ENCODE measurements at regions not wholly inside any gene's neighbourhood (a gene's known extent, or its start where the extent isn't known, plus 50 kb on each side); places are given as distances from the start of the nearest gene placed in this dataset.

DNA sequence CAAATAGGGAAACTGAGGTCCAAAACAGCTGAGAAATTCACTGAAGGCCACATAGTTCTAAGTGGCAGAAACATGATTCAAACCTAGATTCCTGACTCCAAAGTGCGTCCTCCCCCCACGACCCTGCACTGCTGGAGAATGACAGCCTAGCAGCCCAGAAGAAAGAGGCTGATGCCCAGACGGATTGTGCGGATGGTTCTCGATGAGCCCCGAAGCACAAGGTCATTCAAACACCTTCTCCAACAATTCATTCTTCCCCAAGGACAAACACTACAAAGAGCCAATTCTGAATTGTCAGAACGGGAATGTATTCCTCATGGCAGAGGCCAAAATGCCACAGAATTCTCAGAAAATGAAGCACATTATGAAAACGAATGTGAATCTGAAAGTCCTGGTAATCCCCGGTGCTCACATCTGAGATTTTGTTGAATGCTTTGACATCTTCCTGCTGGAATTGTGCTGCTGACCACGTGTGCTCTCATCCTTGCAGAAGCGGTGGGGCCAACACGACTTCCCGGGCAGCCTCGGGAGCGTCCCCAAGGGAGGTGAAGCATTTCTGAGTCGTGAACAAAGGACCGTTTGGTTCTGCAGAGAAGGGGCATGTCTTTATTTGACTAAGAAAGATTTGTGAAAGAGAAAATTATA, 337.0 kb downstream of the EIPR1 start:
- no peaks in the 10 kb centered on the region for H4K20me1 ChIP-seq (ENCODE audit: control insufficient read depth, insufficient read depth, low read length, poor library complexity, severe bottlenecking)
- WGBS (ENCODE audit: insufficient coverage): 90% methylated on average over 12 of the region's 17 CpGs
- H3K79me2 ChIP-seq (ENCODE audit: control insufficient read depth, insufficient read depth, low read length): peaks cover 6% of the 10 kb centered on the region
- no peaks in the 10 kb centered on the region for H3K36me3 ChIP-seq (replicated peaks in 1 of 2; ENCODE audit: control extremely low read depth in 1 of 2, control insufficient read depth in 1 of 2, extremely low read depth in 1 of 2, insufficient read depth in 2 of 2, low read length in 1 of 2)
- H3K4me2 ChIP-seq (replicated peaks; ENCODE audit: low read depth, low read length, poor library complexity, severe bottlenecking): no peak overlapping the region
- Mint-ChIP-seq H3K4me3 (no peak overlapping the region), H3K9me3 (ENCODE audit: insufficient read depth) (no peaks in the 10 kb centered on the region), H3K27ac (no peak overlapping the region), H3K4me1 (no peaks in the 10 kb centered on the region), H3K27me3 (no peaks in the 10 kb centered on the region)
- ChIA-PET CTCF (no interaction called here), POLR2A (no interaction called here)
- no peak for DNase-seq
- no peak for ATAC-seq (ENCODE audit: low read depth)
- H3K9me3 ChIP-seq (ENCODE audit: control extremely low read depth in 1 of 3, control insufficient read depth in 2 of 3, insufficient read depth in 1 of 3, low read length in 2 of 3): peaks cover 0 to 13% (median 0%) of the 10 kb centered on the region in 3 donors
- H3K27ac ChIP-seq (ENCODE audit: low read length in 2 of 2): no peak overlapping the region
- H3K9ac ChIP-seq (ENCODE audit: low read length): no peak overlapping the region
- TF ChIP-seq CTCF (IDR thresholded peaks at IDR 0.05) (no peak), EZH2 (IDR thresholded peaks at IDR 0.05; ENCODE audit: borderline replicate concordance, insufficient read depth, low read depth, low read length, poor library complexity, severe bottlenecking) (no peak)
- no peak overlapping the region for H2AFZ ChIP-seq (ENCODE audit: insufficient read depth, low read depth, low read length, poor library complexity, severe bottlenecking)
- H3K4me1 ChIP-seq (ENCODE audit: control insufficient read depth in 2 of 2, insufficient read depth in 2 of 2, low read length in 2 of 2): no peaks in the 10 kb centered on the region
- H3K27me3 ChIP-seq (replicated peaks in 1 of 4; ENCODE audit: control extremely low read depth in 1 of 4, control insufficient read depth in 3 of 4, insufficient read depth in 4 of 4, low read length in 3 of 4): no peaks in the 10 kb centered on the region
- H3K4me3 ChIP-seq (ENCODE audit: control extremely low read depth in 1 of 5, extremely low read depth in 1 of 5, insufficient read depth in 1 of 5, low read depth in 2 of 5, low read length in 4 of 5): no peak overlapping the region
- intact Hi-C loops (cut with micrococcal nuclease): no loop called here

- no peak for DNase-seq
- POLR2A ChIA-PET: no interaction called here
- H3K9ac ChIP-seq (ENCODE audit: low read length): no peak overlapping the region
- no peaks in the 10 kb centered on the region for H3K27me3 ChIP-seq (replicated peaks in 1 of 4; ENCODE audit: control extremely low read depth in 1 of 4, control insufficient read depth in 3 of 4, insufficient read depth in 4 of 4, low read length in 3 of 4)
- Mint-ChIP-seq H3K4me3 (no peak overlapping the region), H3K27ac (no peak overlapping the region), H3K27me3 (no peaks in the 10 kb centered on the region), H3K4me1 (no peaks in the 10 kb centered on the region), H3K9me3 (ENCODE audit: insufficient read depth) (no peaks in the 10 kb centered on the region)
- no peaks in the 10 kb centered on the region for H3K4me1 ChIP-seq (ENCODE audit: control insufficient read depth in 2 of 2, insufficient read depth in 2 of 2, low read length in 2 of 2)
- CTCF ChIA-PET: no interaction called here
- no peaks in the 10 kb centered on the region for H4K20me1 ChIP-seq (ENCODE audit: control insufficient read depth, insufficient read depth, low read length, poor library complexity, severe bottlenecking)
- H3K79me2 ChIP-seq (ENCODE audit: control insufficient read depth, insufficient read depth, low read length): peaks cover 6% of the 10 kb centered on the region
- TF ChIP-seq CTCF (IDR thresholded peaks at IDR 0.05) (no peak), EZH2 (IDR thresholded peaks at IDR 0.05; ENCODE audit: borderline replicate concordance, insufficient read depth, low read depth, low read length, poor library complexity, severe bottlenecking) (no peak)
- peaks cover 0 to 13% (median 0%) of the 10 kb centered on the region in 3 donors for H3K9me3 ChIP-seq (ENCODE audit: control extremely low read depth in 1 of 3, control insufficient read depth in 2 of 3, insufficient read depth in 1 of 3, low read length in 2 of 3)
- H3K36me3 ChIP-seq (replicated peaks in 1 of 2; ENCODE audit: control extremely low read depth in 1 of 2, control insufficient read depth in 1 of 2, extremely low read depth in 1 of 2, insufficient read depth in 2 of 2, low read length in 1 of 2): no peaks in the 10 kb centered on the region
- no peak overlapping the region for H2AFZ ChIP-seq (ENCODE audit: insufficient read depth, low read depth, low read length, poor library complexity, severe bottlenecking)
- WGBS (ENCODE audit: insufficient coverage): 88% methylated on average over 2 of the region's 2 CpGs
- H3K27ac ChIP-seq (ENCODE audit: low read length in 2 of 2): no peak overlapping the region
- H3K4me3 ChIP-seq (ENCODE audit: control extremely low read depth in 1 of 5, extremely low read depth in 1 of 5, insufficient read depth in 1 of 5, low read depth in 2 of 5, low read length in 4 of 5): no peak overlapping the region
- intact Hi-C loops (cut with micrococcal nuclease): no loop called here
- no peak overlapping the region for H3K4me2 ChIP-seq (replicated peaks; ENCODE audit: low read depth, low read length, poor library complexity, severe bottlenecking)
- no peak for ATAC-seq (ENCODE audit: low read depth)
These were observed 337.6 kb downstream of the EIPR1 start for GRCh38 chr2:3040066-3040428.
